ENCODE measurements at regions not wholly inside any gene's neighbourhood (a gene's known extent, or its start where the extent isn't known, plus 50 kb on each side); places are given as distances from the start of the nearest gene placed in this dataset.

DNA sequence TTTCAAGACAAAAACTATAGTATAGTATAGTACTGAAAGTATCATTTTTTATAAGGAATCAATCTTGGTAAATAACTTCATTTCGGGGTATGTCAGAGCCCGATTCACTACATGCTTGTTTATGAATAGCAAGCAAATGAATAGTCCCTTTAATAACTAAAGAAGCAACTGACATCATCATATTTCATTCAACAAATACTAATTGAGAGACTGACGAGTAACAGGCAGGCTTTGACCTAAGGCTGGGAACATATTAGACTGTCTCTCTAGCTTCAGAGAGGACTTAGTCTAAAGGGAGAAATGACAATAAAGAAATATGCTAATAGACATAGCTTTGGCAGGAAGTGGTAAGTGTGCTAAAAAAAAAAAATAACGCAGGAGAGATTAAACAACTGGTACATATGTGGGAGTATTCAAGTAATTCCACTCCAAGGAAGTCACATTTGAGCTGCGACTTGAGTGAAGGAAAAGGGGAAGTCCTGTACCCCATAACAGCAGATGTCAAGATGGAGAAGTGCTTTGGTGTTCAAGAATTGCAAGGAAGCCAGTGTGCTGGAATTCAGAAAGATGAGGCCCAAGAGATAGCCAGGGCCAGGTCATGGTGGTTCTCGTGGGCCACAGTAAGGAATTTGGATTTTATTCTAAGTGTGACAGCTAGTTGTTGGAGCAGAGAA lies 284.9 kb downstream of the FBXO8 start:
- TF ChIP-seq, protein P1, sequence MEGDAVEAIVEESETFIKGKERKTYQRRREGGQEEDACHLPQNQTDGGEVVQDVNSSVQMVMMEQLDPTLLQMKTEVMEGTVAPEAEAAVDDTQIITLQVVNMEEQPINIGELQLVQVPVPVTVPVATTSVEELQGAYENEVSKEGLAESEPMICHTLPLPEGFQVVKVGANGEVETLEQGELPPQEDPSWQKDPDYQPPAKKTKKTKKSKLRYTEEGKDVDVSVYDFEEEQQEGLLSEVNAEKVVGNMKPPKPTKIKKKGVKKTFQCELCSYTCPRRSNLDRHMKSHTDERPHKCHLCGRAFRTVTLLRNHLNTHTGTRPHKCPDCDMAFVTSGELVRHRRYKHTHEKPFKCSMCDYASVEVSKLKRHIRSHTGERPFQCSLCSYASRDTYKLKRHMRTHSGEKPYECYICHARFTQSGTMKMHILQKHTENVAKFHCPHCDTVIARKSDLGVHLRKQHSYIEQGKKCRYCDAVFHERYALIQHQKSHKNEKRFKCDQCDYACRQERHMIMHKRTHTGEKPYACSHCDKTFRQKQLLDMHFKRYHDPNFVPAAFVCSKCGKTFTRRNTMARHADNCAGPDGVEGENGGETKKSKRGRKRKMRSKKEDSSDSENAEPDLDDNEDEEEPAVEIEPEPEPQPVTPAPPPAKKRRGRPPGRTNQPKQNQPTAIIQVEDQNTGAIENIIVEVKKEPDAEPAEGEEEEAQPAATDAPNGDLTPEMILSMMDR (IDR thresholded peaks at IDR 0.05): no peak
- TF ChIP-seq POLR2A (IDR thresholded peaks at IDR 0.05): no peak
